ENCODE measurements at regions not wholly inside any gene's neighbourhood (a gene's known extent, or its start where the extent isn't known, plus 50 kb on each side); places are given as distances from the start of the nearest gene placed in this dataset.

DNA sequence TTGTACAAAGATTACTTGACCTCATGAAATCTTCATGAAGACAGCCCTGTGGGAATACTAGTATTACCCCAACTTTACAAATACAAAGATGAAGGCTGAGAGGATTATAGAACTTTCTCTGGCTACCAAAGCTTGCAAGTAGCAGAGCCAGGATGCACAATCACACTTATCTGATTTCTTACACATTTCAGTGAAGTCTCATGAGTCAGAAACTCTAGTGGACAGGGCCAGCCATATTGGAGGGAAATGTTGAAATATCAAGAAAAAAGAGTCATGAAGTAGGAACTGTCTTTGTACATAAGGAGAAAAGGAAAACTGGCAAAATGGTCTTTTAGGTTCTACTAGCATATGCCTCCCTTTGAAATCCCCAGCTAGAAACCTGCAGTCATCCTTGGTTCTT, 369.6 kb upstream of the WWC1 start:
- Histone ChIP-seq H3K4me3 (ENCODE audit: insufficient read depth, low read length, poor library complexity, severe bottlenecking) (no peak overlapping the region), H4K20me1 (ENCODE audit: low read depth, low read length) (no peaks in the 10 kb centered on the region), H3K9ac (ENCODE audit: low read length) (no peak overlapping the region), H3F3A (ENCODE audit: insufficient read depth) (no peaks in the 10 kb centered on the region), H3K36me3 (ENCODE audit: low read length) (no peaks in the 10 kb centered on the region), H2AFZ (ENCODE audit: low read depth, low read length, severe bottlenecking) (no peak overlapping the region), H3K79me2 (ENCODE audit: insufficient read depth, low read length) (no peaks in the 10 kb centered on the region), H3K27ac (ENCODE audit: low read depth, low read length) (no peak overlapping the region), H3K9me2 (replicated peaks; ENCODE audit: insufficient read depth, low read length) (no peaks in the 10 kb centered on the region), H3K9me3 (ENCODE audit: insufficient read depth, low read length) (no peaks in the 10 kb centered on the region), H3K4me2 (ENCODE audit: low read depth, low read length, poor library complexity, severe bottlenecking) (no peak overlapping the region), H3K27me3 (ENCODE audit: low read length) (no peaks in the 10 kb centered on the region)
- TF ChIP-seq CTCF (IDR thresholded peaks at IDR 0.05; ENCODE audit: insufficient read depth, low read length, poor library complexity, severe bottlenecking) (no peak), EZH2phosphoT487 (conservative IDR thresholded peaks at IDR 0.05; ENCODE audit: low read length) (no peak)

DNA sequence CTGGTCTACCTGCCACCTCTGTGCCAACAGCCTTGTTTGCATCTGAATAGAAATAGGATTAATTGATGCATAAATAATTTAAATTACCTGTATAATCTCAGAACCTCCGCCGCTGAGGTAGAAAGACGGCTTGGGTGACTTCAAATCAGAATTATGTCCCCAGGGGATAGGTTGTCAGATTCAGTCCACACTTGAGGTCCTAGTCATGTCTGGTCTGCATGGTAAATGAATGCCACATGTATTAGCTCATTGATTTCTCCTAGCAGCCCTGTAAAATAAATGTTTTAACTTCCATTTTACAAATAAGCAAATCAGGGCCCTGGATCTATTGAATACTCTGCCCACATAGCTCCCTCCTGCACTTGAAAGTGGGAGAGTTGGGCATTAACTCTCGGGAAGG, 368.0 kb upstream of the WWC1 start:
- H3K4me3 ChIP-seq (ENCODE audit: insufficient read depth, low read length, poor library complexity, severe bottlenecking) = no peak overlapping the region
- no peak overlapping the region for H3K9ac ChIP-seq (ENCODE audit: low read length)
- H3K9me3 ChIP-seq (ENCODE audit: insufficient read depth, low read length) = no peaks in the 10 kb centered on the region
- H3K79me2 ChIP-seq (ENCODE audit: insufficient read depth, low read length) = no peaks in the 10 kb centered on the region
- H3K27me3 ChIP-seq (ENCODE audit: low read length) = no peaks in the 10 kb centered on the region
- no peak for TF ChIP-seq CTCF (IDR thresholded peaks at IDR 0.05; ENCODE audit: insufficient read depth, low read length, poor library complexity, severe bottlenecking)
- no peak for TF ChIP-seq EZH2phosphoT487 (conservative IDR thresholded peaks at IDR 0.05; ENCODE audit: low read length)
- no peak overlapping the region for H2AFZ ChIP-seq (ENCODE audit: low read depth, low read length, severe bottlenecking)
- no peaks in the 10 kb centered on the region for H3K9me2 ChIP-seq (replicated peaks; ENCODE audit: insufficient read depth, low read length)
- H3F3A ChIP-seq (ENCODE audit: insufficient read depth) = no peaks in the 10 kb centered on the region
- no peaks in the 10 kb centered on the region for H3K36me3 ChIP-seq (ENCODE audit: low read length)
- no peaks in the 10 kb centered on the region for H4K20me1 ChIP-seq (ENCODE audit: low read depth, low read length)
- H3K4me2 ChIP-seq (ENCODE audit: low read depth, low read length, poor library complexity, severe bottlenecking) = no peak overlapping the region
- H3K27ac ChIP-seq (ENCODE audit: low read depth, low read length) = no peak overlapping the region

DNA sequence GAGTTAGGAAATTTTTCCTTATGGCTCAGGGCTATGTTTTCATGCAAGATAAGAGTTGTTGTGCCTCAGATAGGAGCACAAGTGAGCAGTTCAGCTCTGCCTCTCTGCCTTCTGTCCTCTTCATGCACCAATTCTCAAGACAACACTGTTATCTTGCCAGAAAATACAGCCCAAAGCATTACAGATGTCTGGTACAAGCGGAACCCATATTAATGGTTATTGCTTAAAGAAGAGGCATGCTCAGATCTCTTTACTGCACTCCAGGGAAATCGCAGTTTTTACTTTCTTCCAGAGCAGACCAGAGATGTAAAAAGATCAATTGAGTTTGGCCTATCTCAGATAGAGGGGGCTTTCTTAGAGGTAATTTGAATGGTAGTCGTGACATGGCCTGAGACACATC, 361.6 kb upstream of the WWC1 start:
- Histone ChIP-seq H3K36me3 (ENCODE audit: low read length) (no peaks in the 10 kb centered on the region), H3K79me2 (ENCODE audit: insufficient read depth, low read length) (no peaks in the 10 kb centered on the region), H3K4me2 (ENCODE audit: low read depth, low read length, poor library complexity, severe bottlenecking) (no peak overlapping the region), H3K4me3 (ENCODE audit: insufficient read depth, low read length, poor library complexity, severe bottlenecking) (no peak overlapping the region), H3F3A (ENCODE audit: insufficient read depth) (no peaks in the 10 kb centered on the region), H3K9me3 (ENCODE audit: insufficient read depth, low read length) (no peaks in the 10 kb centered on the region), H3K9me2 (replicated peaks; ENCODE audit: insufficient read depth, low read length) (no peaks in the 10 kb centered on the region), H4K20me1 (ENCODE audit: low read depth, low read length) (no peaks in the 10 kb centered on the region), H2AFZ (ENCODE audit: low read depth, low read length, severe bottlenecking) (no peak overlapping the region), H3K27ac (ENCODE audit: low read depth, low read length) (no peak overlapping the region), H3K9ac (ENCODE audit: low read length) (no peak overlapping the region), H3K27me3 (ENCODE audit: low read length) (no peaks in the 10 kb centered on the region)
- TF ChIP-seq CTCF (IDR thresholded peaks at IDR 0.05; ENCODE audit: insufficient read depth, low read length, poor library complexity, severe bottlenecking) = no peak
- no peak for TF ChIP-seq EZH2phosphoT487 (conservative IDR thresholded peaks at IDR 0.05; ENCODE audit: low read length)

- no peaks in the 10 kb centered on the region for H3K79me2 ChIP-seq (ENCODE audit: insufficient read depth, low read length)
- H3K36me3 ChIP-seq (ENCODE audit: low read length) = no peaks in the 10 kb centered on the region
- no peaks in the 10 kb centered on the region for H3F3A ChIP-seq (ENCODE audit: insufficient read depth)
- no peaks in the 10 kb centered on the region for H4K20me1 ChIP-seq (ENCODE audit: low read depth, low read length)
- H3K9me3 ChIP-seq (ENCODE audit: insufficient read depth, low read length) = no peaks in the 10 kb centered on the region
- no peak overlapping the region for H3K4me3 ChIP-seq (ENCODE audit: insufficient read depth, low read length, poor library complexity, severe bottlenecking)
- no peak overlapping the region for H3K4me2 ChIP-seq (ENCODE audit: low read depth, low read length, poor library complexity, severe bottlenecking)
- no peak overlapping the region for H3K9ac ChIP-seq (ENCODE audit: low read length)
- H3K27me3 ChIP-seq (ENCODE audit: low read length) = no peaks in the 10 kb centered on the region
- H3K9me2 ChIP-seq (replicated peaks; ENCODE audit: insufficient read depth, low read length) = no peaks in the 10 kb centered on the region
- no peak overlapping the region for H3K27ac ChIP-seq (ENCODE audit: low read depth, low read length)
- TF ChIP-seq CTCF (IDR thresholded peaks at IDR 0.05; ENCODE audit: insufficient read depth, low read length, poor library complexity, severe bottlenecking) = no peak
- TF ChIP-seq EZH2phosphoT487 (conservative IDR thresholded peaks at IDR 0.05; ENCODE audit: low read length) = no peak
- H2AFZ ChIP-seq (ENCODE audit: low read depth, low read length, severe bottlenecking) = no peak overlapping the region
Observed at GRCh38 chr5:167934551-167934971, 356.9 kb upstream of the WWC1 start.

Measured in SU-DHL-6 (cell line).